B cell (primary cell): ENCODE measurements at regions not wholly inside any gene's neighbourhood (a gene's known extent, or its start where the extent isn't known, plus 50 kb on each side); places are given as distances from the start of the nearest gene placed in this dataset.

Source experiments
- ATAC-seq: fragments of 200-7000 bp; cut with Tn5 transposase; one replicate; pipeline ENCODE4 v1.10.0; 2021; ENCODE audit warnings: low read depth, mild to moderate bottlenecking, moderate number of reproducible peaks, moderate library complexity
- CTCF ChIA-PET: fragments of 350-600 bp; sonication (Branson Sonifier 250); formaldehyde crosslinking; loops from one replicate; lab custom pipeline; 2021; ENCODE audit warnings: antibody characterized with exemption, inconsistent platforms; lab: Charles Lee
- POLR2A ChIA-PET: fragments of 350-600 bp; sonication (Branson Sonifier 250); formaldehyde crosslinking; loops from one replicate; lab custom pipeline; 2021; ENCODE audit warnings: antibody characterized with exemption; lab: Charles Lee
- DNase-seq: peaks from one replicate; pipeline ENCODE4 v3.0.0; 2013
- H2AFZ ChIP-seq: 2 replicates; pipeline ENCODE4 v1.6.1; 2012; ENCODE audit warnings: mild to moderate bottlenecking, low read depth, low read length; ENCODE audit not compliant: insufficient read depth, poor library complexity, severe bottlenecking
- H3K27ac ChIP-seq, 2 donors: 1 replicate in 1 of 2; 2 replicates in 1 of 2; pipeline ENCODE4 v1.5.1; 2012 to 2013; ENCODE audit warnings: low read length in 2 of 2, mild to moderate bottlenecking in 2 of 2, moderate library complexity in 1 of 2
- H3K27me3 ChIP-seq, 4 experiments: fragments of 200-600 bp in 1 of 4; sonication (generic) in 1 of 4; replicated peaks in 1 of 4; 1 replicate in 2 of 4; 2 replicates in 2 of 4; pipeline versions ENCODE4 v1.6.1 to v1.7.0; 2013 to 2016; ENCODE audit warnings: low read length in 3 of 4, mild to moderate bottlenecking in 2 of 4, mixed read lengths in 1 of 4, moderate library complexity in 1 of 4; ENCODE audit not compliant: insufficient read depth in 4 of 4, control insufficient read depth in 3 of 4; ENCODE audit errors: control extremely low read depth in 1 of 4
- H3K36me3 ChIP-seq, 2 experiments: replicated peaks in 1 of 2; 1 replicate in 1 of 2; 2 replicates in 1 of 2; pipeline versions ENCODE4 v1.6.1 to v1.7.1; 2013; ENCODE audit warnings: low read length in 1 of 2; ENCODE audit not compliant: insufficient read depth in 2 of 2, control insufficient read depth in 1 of 2; ENCODE audit errors: control extremely low read depth in 1 of 2, extremely low read depth in 1 of 2
- H3K4me1 ChIP-seq, 2 donors: fragments of 200-600 bp in 1 of 2; sonication (generic) in 1 of 2; 1 replicate in 1 of 2; 2 replicates in 1 of 2; pipeline versions ENCODE4 v1.5.1 to v1.6.1; 2013 to 2017; ENCODE audit warnings: low read length in 2 of 2; ENCODE audit not compliant: control insufficient read depth in 2 of 2, insufficient read depth in 2 of 2
- H3K4me2 ChIP-seq: replicated peaks from 2 replicates; pipeline ENCODE3; 2012; ENCODE audit warnings: mild to moderate bottlenecking, low read depth, low read length; ENCODE audit not compliant: poor library complexity, severe bottlenecking
- H3K4me3 ChIP-seq, 5 experiments: fragments of 200-600 bp in 1 of 5; sonication (generic) in 1 of 5; 1 replicate in 3 of 5; 2 replicates in 2 of 5; pipeline versions ENCODE4 v1.5.1 to v1.7.0; 2011 to 2016; ENCODE audit warnings: low read length in 4 of 5, mild to moderate bottlenecking in 4 of 5, low read depth in 2 of 5, control low read depth in 1 of 5, moderate library complexity in 1 of 5; ENCODE audit not compliant: insufficient read depth in 1 of 5; ENCODE audit errors: control extremely low read depth in 1 of 5, extremely low read depth in 1 of 5
- H3K79me2 ChIP-seq: fragments of 200-600 bp; sonication (generic); one replicate; pipeline ENCODE4 v1.6.0; 2016; ENCODE audit warnings: low read length; ENCODE audit not compliant: control insufficient read depth, insufficient read depth
- H3K9ac ChIP-seq: fragments of 200-600 bp; sonication (generic); 2 replicates; pipeline ENCODE4 v1.6.1; 2017; ENCODE audit warnings: mild to moderate bottlenecking, low read length, moderate library complexity
- H3K9me3 ChIP-seq, 3 donors: one replicate each; pipeline versions ENCODE4 v1.6.1 to v1.7.1; 2013; ENCODE audit warnings: low read length in 2 of 3; ENCODE audit not compliant: control insufficient read depth in 2 of 3, insufficient read depth in 1 of 3; ENCODE audit errors: control extremely low read depth in 1 of 3
- H4K20me1 ChIP-seq: 2 replicates; pipeline ENCODE4 v1.6.0; 2012; ENCODE audit warnings: mild to moderate bottlenecking, low read length; ENCODE audit not compliant: insufficient read depth, control insufficient read depth, poor library complexity, severe bottlenecking
- H3K27ac Mint-ChIP-seq: one replicate; pipeline ENCODE4 v1.8.0; 2021; ENCODE audit warnings: mixed read lengths
- H3K27me3 Mint-ChIP-seq: one replicate; pipeline ENCODE4 v1.8.0; 2021; ENCODE audit warnings: mixed read lengths
- H3K4me1 Mint-ChIP-seq: one replicate; pipeline ENCODE4 v1.8.0; 2021; ENCODE audit warnings: mixed read lengths
- H3K4me3 Mint-ChIP-seq: one replicate; pipeline ENCODE4 v1.8.0; 2021; ENCODE audit warnings: mixed read lengths
- H3K9me3 Mint-ChIP-seq: one replicate; pipeline ENCODE4 v1.8.0; 2022; ENCODE audit warnings: mixed read lengths; ENCODE audit not compliant: insufficient read depth
- EZH2 ChIP-seq: IDR thresholded peaks from 2 replicates; pipeline ENCODE4 v1.6.1; 2012; ENCODE audit warnings: borderline replicate concordance, low read depth, mild to moderate bottlenecking, moderate library complexity, low read length; ENCODE audit not compliant: insufficient read depth, poor library complexity, severe bottlenecking
- WGBS: methylation state at CpG from one replicate; pipeline ENCODE4 v1.1.5; 2013; ENCODE audit warnings: missing lambda C conversion rate; ENCODE audit not compliant: insufficient coverage; 5-methylcytosine and 5-hydroxymethylcytosine counted together
- intact Hi-C: fragments of 100-400 bp; cut with micrococcal nuclease; formaldehyde crosslinking; loops from one replicate; pipeline ENCODE4 v1.10.0; 2022
- TF ChIP-seq, protein P1 (sequence below): fragments of 200-600 bp; IDR thresholded peaks from one replicate; pipeline ENCODE4 v1.8.0; 2022; ENCODE audit warnings: antibody characterized with exemption, mild to moderate bottlenecking

DNA sequence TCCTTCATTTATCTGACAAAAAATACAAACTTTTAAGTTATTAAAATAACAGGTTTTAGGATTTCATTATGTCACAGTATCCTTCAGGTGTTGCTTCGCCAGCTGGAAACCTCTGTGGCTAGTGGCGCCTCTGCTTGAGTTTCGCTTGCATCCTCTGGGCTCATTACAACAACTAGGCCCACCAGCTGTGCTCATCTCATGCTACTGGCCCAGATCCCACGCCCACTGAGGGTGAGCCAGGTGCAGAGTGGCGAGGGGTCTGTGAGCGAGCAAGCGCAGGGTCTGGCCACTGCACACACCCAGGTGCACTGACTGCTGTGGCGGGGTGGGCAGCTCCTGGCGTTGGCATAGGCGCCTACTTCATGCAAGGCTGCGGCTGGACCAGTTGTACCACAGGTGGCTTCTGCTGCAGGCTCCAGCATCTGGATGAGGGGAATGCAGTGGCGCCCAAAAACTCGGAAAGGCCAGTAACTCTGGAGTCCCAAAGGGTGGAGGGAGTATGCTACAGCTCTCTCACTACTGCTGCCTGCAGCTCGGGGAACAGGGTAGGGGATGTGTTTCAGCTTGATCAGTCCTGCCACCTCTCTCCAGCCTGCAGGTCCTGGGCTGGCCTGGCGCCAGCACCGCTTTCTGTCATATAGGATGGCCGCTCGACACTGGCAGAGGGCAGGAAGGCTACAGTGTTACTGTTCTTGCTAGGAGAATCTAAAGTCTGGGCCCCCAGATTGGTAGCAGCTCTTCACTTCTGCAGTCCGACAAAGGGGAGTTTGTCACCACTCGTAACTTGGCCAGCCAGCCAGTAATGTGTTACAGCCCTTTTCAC lies 452.1 kb downstream of the TUSC1 start:
- intact Hi-C loops = no loop called here
- H3K4me1 ChIP-seq = no peaks in the 10 kb centered on the region
- no peak overlapping the region for H2AFZ ChIP-seq
- Mint-ChIP-seq H3K4me3 (no peak overlapping the region), H3K27me3 (no peaks in the 10 kb centered on the region), H3K9me3 (peaks cover 12% of the 10 kb centered on the region), H3K4me1 (no peaks in the 10 kb centered on the region), H3K27ac (no peak overlapping the region)
- ATAC-seq (no peak), DNase-seq (no peak)
- POLR2A ChIA-PET = no interaction called here
- H3K4me3 ChIP-seq = no peak overlapping the region
- no peaks in the 10 kb centered on the region for H4K20me1 ChIP-seq
- 91% methylated on average over 19 of the region's 20 CpGs for WGBS
- H3K9ac ChIP-seq = no peak overlapping the region
- H3K27ac ChIP-seq = no peak overlapping the region
- no peaks in the 10 kb centered on the region for H3K36me3 ChIP-seq
- H3K79me2 ChIP-seq = no peaks in the 10 kb centered on the region
- no peaks in the 10 kb centered on the region for H3K27me3 ChIP-seq
- CTCF ChIA-PET = no interaction called here
- TF ChIP-seq, protein P1, sequence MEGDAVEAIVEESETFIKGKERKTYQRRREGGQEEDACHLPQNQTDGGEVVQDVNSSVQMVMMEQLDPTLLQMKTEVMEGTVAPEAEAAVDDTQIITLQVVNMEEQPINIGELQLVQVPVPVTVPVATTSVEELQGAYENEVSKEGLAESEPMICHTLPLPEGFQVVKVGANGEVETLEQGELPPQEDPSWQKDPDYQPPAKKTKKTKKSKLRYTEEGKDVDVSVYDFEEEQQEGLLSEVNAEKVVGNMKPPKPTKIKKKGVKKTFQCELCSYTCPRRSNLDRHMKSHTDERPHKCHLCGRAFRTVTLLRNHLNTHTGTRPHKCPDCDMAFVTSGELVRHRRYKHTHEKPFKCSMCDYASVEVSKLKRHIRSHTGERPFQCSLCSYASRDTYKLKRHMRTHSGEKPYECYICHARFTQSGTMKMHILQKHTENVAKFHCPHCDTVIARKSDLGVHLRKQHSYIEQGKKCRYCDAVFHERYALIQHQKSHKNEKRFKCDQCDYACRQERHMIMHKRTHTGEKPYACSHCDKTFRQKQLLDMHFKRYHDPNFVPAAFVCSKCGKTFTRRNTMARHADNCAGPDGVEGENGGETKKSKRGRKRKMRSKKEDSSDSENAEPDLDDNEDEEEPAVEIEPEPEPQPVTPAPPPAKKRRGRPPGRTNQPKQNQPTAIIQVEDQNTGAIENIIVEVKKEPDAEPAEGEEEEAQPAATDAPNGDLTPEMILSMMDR = no peak
- TF ChIP-seq EZH2 = no peak
- no peak overlapping the region for H3K4me2 ChIP-seq
- peaks cover 0 to 8% (median 0%) of the 10 kb centered on the region in 3 donors for H3K9me3 ChIP-seq

- ChIA-PET POLR2A (no interaction called here), CTCF (no interaction called here)
- Histone ChIP-seq H3K9ac (no peak overlapping the region), H3K36me3 (no peaks in the 10 kb centered on the region), H3K27me3 (no peaks in the 10 kb centered on the region), H3K4me1 (no peaks in the 10 kb centered on the region), H3K27ac (no peak overlapping the region), H4K20me1 (no peaks in the 10 kb centered on the region), H3K9me3 (peaks cover 0 to 8% (median 0%) of the 10 kb centered on the region in 3 donors), H3K79me2 (no peaks in the 10 kb centered on the region), H3K4me3 (no peak overlapping the region), H2AFZ (no peak overlapping the region), H3K4me2 (no peak overlapping the region)
- intact Hi-C loops = no loop called here
- 100% methylated on average over 2 of the region's 2 CpGs for WGBS
- no peak overlapping the region for H3K27ac Mint-ChIP-seq
- no peaks in the 10 kb centered on the region for H3K27me3 Mint-ChIP-seq
- peaks cover 6% of the 10 kb centered on the region for H3K9me3 Mint-ChIP-seq
- DNase-seq = no peak
- TF ChIP-seq, protein P1 = no peak
- no peak for TF ChIP-seq EZH2
- no peaks in the 10 kb centered on the region for H3K4me1 Mint-ChIP-seq
- no peak for ATAC-seq
- H3K4me3 Mint-ChIP-seq = no peak overlapping the region
Observed at GRCh38 chr9:25224996-25225395, 453.2 kb downstream of the TUSC1 start.
